ENCODE measurements at regions not wholly inside any gene's neighbourhood (a gene's known extent, or its start where the extent isn't known, plus 50 kb on each side); places are given as distances from the start of the nearest gene placed in this dataset.

GRCh38 chr16:11476676-11477075 lies 110.0 kb downstream of the LITAF start:
- DNase-seq: no peak

- DNase-seq: no peak
Measured at GRCh38 chr16:11478431-11479119, 108.1 kb downstream of the LITAF start.

DNA sequence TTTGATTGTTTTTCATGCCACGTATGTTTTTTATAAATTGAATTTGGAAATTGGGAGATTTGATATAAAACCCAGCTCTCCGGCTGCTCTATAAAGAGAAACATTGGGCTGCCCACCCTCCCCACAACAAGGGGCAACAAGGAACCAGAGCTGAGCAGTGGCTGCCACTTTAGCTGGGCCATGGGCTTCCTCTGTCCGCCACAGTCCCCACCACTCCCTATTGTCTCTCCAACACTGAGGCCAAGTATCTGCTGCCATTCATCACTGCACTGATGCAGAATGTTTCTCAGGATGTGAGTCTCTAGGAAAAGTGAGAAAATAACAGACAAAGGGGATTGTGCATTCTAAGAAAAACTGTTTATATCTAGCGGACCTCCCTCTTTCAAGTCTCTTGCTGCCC lies 106.8 kb downstream of the LITAF start:
- no peak for DNase-seq

GRCh38 chr16:11480634-11481033 lies 106.1 kb downstream of the LITAF start:
- no peak for DNase-seq

DNA sequence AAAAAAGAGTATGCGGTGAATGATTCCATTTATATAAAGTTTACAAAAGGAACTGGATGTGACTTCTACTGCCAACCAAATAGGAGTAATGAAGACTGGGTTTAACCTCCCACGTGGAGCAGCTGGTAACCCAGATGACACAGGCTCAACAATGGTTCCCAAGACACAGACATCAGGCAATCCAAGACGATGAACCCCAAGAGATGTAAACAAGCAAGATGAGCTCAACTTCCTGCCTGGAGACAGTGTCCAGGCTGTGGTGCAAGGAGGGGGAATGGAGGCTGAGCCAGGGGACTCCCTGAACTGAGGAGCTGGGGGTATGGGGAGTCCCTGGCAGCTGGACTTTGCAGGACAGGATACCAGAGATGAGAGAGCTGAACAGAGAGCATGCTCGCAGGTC lies 104.7 kb downstream of the LITAF start:
- DNase-seq: no peak

GRCh38 chr16:11482946-11483748 lies 103.6 kb downstream of the LITAF start:
- DNase-seq: no peak

- no peak for DNase-seq
Measured at GRCh38 chr16:11484691-11485258, 101.9 kb downstream of the LITAF start.

- DNase-seq: no peak
Measured at GRCh38 chr16:11485676-11486075, 101.0 kb downstream of the LITAF start.

GRCh38 chr16:11487289-11487688 lies 99.4 kb downstream of the LITAF start:
- DNase-seq: no peak

DNA sequence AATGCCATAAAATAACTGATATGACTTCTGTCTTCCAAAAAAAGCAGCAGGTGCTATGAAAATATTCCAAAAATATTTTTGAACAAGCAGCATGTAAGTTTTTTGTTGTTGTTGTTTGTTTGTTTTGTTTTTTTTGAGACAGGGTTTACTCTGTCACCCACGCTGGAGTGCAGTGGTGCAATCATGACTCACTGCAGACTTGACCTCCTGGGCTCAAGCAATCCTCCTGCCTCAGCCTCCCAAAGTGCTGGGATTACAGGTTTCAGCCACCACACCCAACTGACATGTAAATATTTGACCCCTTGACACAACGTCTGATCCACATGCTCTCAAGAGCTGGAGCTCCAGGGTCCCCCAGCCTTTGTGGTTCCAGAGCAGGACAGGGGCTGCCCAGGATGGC lies 98.4 kb downstream of the LITAF start:
- DNase-seq: no peak

- DNase-seq: no peak
Measured at GRCh38 chr16:11491524-11491923, 95.2 kb downstream of the LITAF start.

DNA sequence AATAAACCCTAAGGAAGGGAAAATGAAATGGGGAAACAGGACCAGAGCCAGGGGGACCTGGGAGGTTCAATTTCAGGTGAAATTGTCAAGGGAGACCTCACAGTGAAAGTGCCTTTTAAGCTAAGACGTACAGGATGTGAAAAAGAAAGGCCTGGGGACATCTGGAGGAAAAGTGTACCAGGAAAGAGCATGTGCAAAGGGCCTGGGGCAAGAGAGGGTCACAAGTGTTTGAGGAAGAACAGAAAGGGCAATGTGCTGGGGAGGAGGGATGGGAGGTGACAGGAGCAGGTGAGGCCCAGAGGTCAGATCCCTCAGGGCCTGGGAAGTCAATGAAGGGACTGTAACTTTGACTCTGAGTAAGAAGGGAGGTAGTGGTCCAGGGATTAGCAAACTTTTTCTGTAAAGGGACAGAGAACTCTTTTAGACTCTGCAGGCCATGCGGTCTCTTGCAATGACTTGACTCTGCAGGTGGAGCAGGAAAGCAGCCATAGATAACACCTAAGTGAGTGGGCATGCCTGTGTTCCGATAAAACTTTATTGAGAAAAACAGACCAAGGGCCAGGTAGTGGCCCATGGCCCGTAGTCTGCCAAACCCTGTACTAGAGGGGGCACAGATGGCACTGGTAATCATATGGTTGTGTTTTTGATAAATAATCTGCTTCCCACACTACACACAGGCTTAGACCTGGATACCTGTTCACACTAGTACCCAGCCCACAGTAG lies 93.8 kb downstream of the LITAF start:
- no peak for DNase-seq

DNA sequence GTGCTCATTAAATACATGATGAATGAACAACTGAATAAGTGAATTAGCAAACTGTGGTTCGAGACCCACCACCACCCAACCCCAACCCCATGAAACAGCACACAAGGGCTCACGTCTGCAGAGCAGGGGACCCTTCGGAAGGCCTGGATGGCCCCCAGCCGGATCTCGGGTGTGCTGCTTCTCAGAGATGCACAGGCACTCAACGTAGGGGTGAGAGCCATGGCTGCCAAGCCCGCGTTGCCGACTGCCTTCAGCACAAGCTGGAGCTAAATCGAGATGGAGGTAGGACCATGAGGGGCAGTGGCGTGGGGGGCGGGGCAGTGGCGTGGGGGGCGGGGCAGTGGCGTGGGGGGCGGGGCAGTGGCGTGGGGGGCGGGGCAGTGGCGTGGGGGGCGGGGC lies 93.2 kb downstream of the LITAF start:
- DNase-seq: no peak

DNA sequence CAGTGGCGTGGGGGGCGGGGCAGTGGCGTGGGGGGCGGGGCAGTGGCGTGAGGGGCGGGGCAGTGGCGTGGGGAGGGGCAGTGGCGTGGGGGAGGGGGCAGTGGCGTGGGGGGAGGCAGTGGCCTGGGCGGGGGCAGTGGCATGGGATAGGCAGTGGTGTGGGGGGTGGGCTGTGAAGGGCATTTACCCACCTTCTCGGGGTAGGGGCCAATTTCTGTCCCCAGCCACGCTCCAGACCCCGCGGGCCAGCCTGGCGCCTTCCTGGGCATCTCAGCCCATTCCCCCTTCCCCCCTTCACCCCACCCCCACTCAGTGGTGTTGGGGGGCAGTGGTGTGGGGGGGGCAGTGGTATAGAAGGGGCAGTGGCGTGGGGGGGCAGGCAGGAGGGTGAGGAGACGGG lies 92.7 kb downstream of the LITAF start:
- no peak for DNase-seq

GRCh38 chr16:11494433-11494832 lies 92.3 kb downstream of the LITAF start:
- no peak for DNase-seq

- DNase-seq: no peak
Measured at GRCh38 chr16:11495066-11495407, 91.7 kb downstream of the LITAF start.
